Stimulated activated CD8-positive, alpha-beta memory T cell treated with anti-CD3 and anti-CD28 coated beads, Interleukin-15, amount 100 ng/mL, for 1 hour (primary cell): ENCODE measurements at regions not wholly inside any gene's neighbourhood (a gene's known extent, or its start where the extent isn't known, plus 50 kb on each side); places are given as distances from the start of the nearest gene placed in this dataset.

Experiments
- DNase-seq: peaks from one replicate; pipeline ENCODE4 v3.0.0-alpha.2; 2020; ENCODE audit warnings: low read depth

- no peak for DNase-seq
These were observed 402.8 kb upstream of the RBFOX1 start for GRCh38 chr16:6929868-6930267.

DNA sequence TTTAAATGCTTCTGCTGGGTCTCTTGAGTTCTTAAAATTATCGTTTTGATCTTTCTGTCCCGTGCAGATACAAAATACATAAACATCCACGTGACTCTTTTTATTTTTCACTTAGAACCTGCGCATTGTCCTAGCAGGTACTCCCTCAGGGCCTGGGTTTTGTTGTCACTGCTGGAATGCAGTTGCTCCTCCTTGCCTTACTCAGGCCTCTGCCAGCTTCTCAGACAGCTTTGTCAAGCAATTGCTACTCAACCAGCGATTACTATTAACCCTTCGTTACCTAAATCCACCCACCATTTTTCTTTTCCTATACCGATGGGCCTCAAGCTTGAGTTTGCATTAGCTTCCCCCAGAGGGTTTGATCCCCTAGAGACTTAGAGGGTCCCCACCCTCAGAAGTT, 405.9 kb upstream of the RBFOX1 start:
- no peak for DNase-seq

DNA sequence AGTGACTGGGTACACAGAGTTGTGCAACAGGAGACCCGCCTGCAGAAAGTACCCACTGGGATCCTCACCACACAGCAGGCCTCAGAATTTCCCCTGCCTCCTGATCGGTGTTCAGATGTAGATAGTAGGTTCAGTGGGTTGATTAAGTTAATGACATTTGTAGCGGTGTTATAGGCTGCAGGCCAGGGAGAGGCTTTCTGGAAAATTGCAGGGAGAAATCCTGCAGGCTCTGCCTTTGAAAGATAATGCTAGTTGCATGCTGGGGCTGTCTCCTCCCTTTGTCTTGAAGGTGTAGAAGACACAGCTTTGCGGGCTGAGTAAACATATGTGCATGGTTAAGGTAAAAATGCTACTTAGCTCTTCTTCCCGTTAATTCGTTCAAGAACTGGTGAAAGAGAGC, 406.3 kb upstream of the RBFOX1 start:
- no peak for DNase-seq

- DNase-seq = no peak
These were observed 414.0 kb upstream of the RBFOX1 start for GRCh38 chr16:6918646-6919045.

GRCh38 chr16:6916946-6917345, 415.7 kb upstream of the RBFOX1 start:
- no peak for DNase-seq

DNA sequence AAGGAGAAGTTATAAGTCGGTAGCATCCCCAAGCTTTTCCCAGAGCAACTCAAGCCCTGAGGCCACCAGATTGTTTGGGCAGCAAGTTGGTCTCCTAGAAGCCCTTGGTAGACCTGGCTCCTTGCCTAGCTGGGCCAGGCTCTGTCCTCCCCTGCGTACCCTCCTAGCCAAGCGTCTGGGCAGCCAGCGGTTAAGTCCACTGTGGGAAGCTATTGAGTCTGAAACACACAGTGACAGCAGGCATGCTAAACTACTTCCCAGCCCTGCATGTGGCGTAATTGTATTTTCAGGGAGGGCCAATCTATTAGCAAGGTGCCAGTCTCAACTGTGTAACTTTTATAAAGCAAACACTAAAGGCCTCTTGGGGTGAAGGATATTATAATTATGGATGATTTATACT, 419.1 kb upstream of the RBFOX1 start:
- no peak for DNase-seq

GRCh38 chr16:6910301-6910700, 422.3 kb upstream of the RBFOX1 start:
- no peak for DNase-seq

DNA sequence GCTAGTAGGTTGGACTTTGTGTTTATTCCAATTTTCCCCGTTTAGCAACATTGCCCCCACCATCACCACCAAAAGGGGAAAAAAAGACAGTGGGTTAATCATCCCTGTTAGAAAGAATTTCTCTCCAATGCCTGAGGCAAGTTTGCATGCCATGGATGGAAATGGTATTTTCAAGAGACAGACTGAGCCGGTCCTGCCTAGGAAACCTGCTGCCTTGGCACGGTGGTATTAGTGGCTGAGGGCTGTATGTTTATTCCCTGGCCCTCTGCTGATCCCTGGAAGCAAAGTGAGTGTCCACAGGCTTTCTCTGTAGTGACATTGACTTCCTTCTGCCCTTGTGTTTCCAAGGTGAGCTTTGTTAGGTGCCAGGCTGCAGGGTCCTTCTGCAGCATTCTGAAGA, 427.0 kb upstream of the RBFOX1 start:
- no peak for DNase-seq

GRCh38 chr16:6903671-6904070, 429.0 kb upstream of the RBFOX1 start:
- no peak for DNase-seq

DNA sequence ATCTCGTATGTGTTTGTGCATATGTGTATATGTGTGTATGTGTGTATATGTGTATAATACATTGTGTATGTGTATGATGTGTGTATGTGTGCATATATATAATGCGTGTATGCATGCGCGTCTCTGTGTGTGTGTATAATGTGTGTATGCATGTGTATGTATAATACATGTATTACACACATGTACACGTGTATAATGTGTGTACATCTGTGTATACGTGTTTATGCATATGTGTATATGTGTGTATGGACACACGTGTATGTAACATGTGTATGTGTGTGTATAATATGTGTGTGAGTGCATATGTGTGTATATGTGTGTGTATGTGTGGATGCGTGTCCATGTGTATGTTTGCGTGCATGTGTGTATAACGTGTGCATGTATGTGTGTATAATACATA, 433.7 kb upstream of the RBFOX1 start:
- DNase-seq = no peak

DNA sequence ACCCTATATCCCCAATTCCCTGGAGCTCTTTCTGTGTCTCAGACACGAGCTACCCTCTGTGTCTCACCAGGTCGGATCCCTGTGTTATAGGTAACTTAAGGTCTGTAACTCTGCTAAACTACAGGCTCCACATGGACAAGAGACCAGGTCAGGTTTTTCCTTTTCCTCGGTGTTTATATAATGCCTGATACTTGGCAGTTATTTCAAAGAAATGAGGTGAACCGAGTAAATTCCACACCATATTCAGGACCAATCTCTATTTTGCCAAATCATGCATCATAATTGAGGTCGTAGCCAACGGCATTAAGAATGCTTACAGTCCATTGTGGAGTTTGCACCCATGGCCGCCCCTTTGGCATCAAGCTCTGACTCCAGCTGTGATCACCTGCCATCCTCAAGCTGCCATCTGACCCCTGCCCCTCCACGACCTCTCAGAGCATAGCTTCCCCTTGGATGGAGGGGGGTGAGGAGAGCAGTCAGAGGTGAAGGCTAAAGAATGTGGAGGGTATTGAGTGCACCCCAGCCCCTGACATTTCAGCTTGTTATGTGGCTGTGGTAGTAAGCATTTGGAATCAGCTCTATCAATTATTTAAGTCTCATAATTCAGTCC, 434.7 kb upstream of the RBFOX1 start:
- no peak for DNase-seq

DNA sequence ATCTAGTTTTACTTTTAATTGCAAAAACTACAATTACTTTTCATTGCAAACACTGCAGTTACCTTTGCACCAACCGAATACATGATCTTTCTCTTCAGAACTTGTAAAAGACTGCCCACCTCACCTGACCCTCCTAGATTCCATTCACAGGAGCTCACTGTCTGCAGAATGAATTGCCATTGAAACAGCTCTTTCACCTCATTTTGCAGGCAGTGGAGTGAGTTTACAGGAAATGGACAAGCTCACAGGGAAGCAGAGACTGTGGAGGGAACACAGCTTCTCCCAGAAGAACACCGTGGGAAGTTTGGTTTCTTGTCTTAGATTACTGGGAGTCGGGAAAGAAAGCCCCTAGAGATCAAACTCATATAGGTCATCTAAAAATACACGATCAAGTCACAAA, 439.7 kb upstream of the RBFOX1 start:
- no peak for DNase-seq

DNA sequence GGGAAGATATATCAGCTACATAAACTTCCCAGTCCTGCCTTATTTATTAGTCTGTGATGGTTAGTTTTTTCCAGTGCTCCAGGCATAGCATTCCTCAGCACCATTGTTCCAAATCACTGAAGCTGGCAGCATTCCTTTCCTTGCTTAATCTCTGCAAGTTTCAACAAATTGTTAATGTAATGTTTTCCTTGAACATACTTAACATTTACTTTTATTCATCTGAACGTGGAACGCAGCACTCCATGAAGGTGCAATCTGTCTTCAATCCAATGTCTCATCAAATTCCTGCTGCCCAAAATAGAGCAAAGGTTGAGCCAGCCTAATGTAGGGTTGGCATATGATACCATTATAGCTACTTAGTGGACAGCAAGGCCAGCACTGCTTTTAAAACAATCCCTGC, 441.1 kb upstream of the RBFOX1 start:
- no peak for DNase-seq

GRCh38 chr16:6888531-6888930, 444.1 kb upstream of the RBFOX1 start:
- no peak for DNase-seq

DNA sequence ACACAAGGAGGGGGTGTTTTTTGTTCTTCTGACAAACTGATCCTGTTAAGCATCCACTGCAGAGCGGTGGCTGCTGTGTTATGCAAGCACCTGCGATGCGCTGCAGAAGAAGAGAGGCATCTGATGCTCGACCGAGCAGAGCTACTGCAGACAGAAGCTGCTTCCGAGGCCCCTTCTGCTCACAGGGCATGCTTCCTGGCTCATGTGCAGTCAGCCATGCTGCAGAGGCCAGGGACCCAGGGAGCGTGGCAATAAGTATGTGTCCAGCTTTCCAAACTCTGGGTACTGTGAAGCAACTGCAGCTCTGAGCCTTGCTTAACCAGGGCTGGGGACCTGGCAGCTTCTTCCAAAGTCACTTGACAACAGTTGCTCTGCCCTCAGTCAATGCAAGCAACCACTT, 448.6 kb upstream of the RBFOX1 start:
- DNase-seq = no peak

GRCh38 chr16:6880263-6880662, 452.4 kb upstream of the RBFOX1 start:
- no peak for DNase-seq

DNA sequence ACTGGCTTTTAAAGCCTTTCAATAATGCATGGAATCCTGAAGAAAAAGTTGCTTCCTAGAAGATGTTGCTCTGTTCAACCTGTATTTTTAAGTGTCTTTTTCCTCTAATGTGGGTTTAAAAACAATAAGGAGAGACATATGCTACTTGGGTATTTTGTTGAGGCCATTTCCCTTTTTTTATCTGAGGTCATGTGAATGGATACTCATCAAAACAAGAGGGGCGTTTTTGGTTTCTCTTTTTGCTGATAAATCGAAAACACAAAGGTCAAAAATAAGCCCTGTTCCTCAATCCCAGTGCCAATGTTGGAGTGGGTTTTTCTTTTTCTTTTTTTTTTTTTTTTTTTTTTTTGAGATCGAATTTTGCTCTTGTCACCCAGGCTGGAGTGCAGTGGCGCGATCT, 468.0 kb upstream of the RBFOX1 start:
- no peak for DNase-seq

- DNase-seq = no peak
These were observed 468.4 kb upstream of the RBFOX1 start for GRCh38 chr16:6864244-6864643.

DNA sequence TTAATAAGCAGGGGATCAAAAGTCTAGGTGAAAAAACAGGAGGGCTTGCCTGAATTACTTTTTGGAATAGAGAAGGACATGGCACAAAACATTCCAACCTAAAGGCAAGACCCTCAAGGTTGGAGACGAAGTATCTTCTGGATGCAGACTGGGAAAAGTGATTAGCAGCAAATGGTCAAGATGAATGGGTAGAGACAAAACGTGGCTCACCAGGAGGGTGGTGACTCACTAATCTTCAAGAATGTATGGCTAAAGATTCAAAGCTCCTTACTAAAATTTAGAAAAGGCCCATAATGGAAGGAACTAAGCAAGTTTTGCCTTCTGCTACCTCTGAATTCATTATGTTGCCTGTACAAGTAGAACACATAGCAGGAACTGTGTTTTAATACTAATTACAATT, 469.5 kb upstream of the RBFOX1 start:
- no peak for DNase-seq

DNA sequence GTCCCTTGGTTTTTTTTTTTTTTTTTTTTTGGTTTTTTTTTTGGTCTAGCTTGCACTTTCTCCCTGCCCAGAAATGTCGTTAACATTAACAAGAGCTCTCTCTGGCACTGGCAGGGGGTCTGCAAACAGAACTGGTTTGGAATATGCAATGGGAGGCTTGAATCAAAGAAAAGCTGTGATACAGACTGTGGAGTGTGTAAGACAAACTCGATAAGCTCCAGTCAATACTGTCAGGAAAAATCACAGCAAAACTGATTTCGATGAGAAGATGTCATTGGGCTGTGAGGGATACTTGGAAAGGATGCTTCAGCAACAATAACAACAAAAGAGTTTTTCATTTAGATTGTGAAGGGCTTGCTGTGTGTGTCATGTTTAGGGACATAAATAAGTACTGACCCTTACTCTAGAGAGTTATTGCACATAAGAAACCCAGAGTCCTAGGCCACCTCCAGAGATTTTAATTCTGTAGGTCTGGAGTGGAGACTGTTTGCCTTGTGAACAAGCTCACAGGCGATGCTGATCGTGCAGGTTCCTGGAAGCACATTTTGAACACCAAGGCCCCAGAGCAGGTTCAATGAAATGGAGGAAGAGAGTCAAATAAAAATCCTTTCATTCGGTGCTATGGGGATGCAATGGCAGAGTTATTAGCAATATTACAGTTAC, 470.7 kb upstream of the RBFOX1 start:
- DNase-seq = no peak

DNA sequence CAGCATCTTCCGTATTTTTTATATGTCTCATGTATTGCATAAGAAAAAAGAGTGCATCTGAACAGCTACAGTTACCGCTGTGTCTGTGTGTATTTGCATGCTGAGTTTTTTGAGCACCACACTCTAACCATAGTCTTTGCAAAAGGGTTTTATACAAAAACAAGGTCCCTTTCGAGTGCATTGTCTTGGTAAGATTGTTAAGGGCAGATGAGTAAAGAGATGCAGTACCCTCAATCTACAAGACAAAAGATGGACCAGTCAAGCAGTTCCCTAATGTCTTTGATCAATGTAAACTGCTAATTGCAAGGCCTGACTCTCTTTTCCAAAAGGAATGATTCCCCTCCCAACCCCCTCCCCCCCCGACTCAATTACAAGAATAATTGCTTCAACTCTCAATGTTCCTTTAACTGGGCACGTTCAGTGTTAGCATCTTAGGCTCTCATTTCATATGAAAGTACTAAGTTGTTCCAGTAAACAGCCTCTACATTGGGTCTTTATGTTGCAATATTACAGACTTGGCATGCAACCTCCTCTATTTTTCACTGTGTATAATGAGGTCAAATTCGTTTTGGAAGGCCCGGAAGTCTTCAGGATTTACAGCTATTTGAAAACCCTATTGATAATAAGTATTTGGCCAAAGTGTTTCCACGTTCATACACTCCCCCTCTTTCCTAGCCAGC, 471.4 kb upstream of the RBFOX1 start:
- DNase-seq = no peak

DNA sequence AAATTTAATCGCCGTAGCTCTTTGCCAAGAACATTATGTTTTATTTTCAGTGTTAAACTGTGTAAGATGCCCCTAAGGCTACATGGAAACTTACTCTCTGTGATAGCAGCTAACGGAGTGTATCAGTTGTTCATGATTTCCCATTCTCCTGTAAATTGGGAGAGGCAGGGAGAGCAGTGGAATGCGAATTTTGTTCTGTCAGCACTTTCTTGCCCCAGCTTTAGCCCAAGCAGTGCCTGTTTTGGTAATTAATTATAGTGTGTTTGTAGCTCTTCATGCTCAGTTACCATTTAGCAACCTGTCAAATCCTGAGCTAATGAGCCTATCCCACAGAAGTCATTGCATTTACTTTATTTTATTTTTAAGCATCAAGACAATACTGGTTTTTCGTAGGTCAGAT, 475.1 kb upstream of the RBFOX1 start:
- DNase-seq = no peak

GRCh38 chr16:6856578-6856977, 476.1 kb upstream of the RBFOX1 start:
- no peak for DNase-seq

- DNase-seq = no peak
These were observed 479.1 kb upstream of the RBFOX1 start for GRCh38 chr16:6853565-6853964.
